ENCODE measurements at regions not wholly inside any gene's neighbourhood (a gene's known extent, or its start where the extent isn't known, plus 50 kb on each side); places are given as distances from the start of the nearest gene placed in this dataset.
"Not testable (repeated sequence)": the region's sequence is repeated elsewhere in the genome, so short reads cannot be mapped to it uniquely, and the experiment has no call there.

- Mint-ChIP-seq H3K4me1 (peaks cover 5% of the 10 kb centered on the region), H3K36me3 (ENCODE audit: low read depth) (no peaks in the 10 kb centered on the region), H3K27me3 (ENCODE audit: low read depth) (no peaks in the 10 kb centered on the region), H3K9me3 (no peaks in the 10 kb centered on the region), H3K27ac (ENCODE audit: unreplicated experiment) (no peak overlapping the region), H3K4me3 (no peak overlapping the region)
- no peak for DNase-seq (ENCODE audit: low read depth, low spot score)
- TF ChIP-seq CTCF (conservative IDR thresholded peaks at IDR 0.05), result no peak
These were observed 96.4 kb upstream of the NANOGP8 start for GRCh38 chr15:35181538-35181937.

- Mint-ChIP-seq H3K36me3 (ENCODE audit: low read depth) (no peaks in the 10 kb centered on the region), H3K9me3 (no peaks in the 10 kb centered on the region), H3K4me1 (peaks cover 5% of the 10 kb centered on the region), H3K4me3 (no peak overlapping the region), H3K27ac (ENCODE audit: unreplicated experiment) (no peak overlapping the region), H3K27me3 (ENCODE audit: low read depth) (no peaks in the 10 kb centered on the region)
- no peak for DNase-seq (ENCODE audit: low read depth, low spot score)
- TF ChIP-seq CTCF (conservative IDR thresholded peaks at IDR 0.05), result no peak
These were observed 94.6 kb upstream of the NANOGP8 start for GRCh38 chr15:35179739-35180138.

GRCh38 chr15:35178186-35178585 lies 93.1 kb upstream of the NANOGP8 start:
- not testable (repeated sequence) for H3K36me3 Mint-ChIP-seq (ENCODE audit: low read depth); H3K4me1 Mint-ChIP-seq; H3K9me3 Mint-ChIP-seq; H3K27me3 Mint-ChIP-seq (ENCODE audit: low read depth); H3K4me3 Mint-ChIP-seq; H3K27ac Mint-ChIP-seq (ENCODE audit: unreplicated experiment); DNase-seq (ENCODE audit: low read depth, low spot score)

GRCh38 chr15:35174948-35175347 lies 89.9 kb upstream of the NANOGP8 start:
- Mint-ChIP-seq H3K36me3 (ENCODE audit: low read depth) (no peaks in the 10 kb centered on the region), H3K27ac (ENCODE audit: unreplicated experiment) (no peak overlapping the region), H3K4me3 (no peak overlapping the region), H3K9me3 (no peaks in the 10 kb centered on the region), H3K4me1 (no peaks in the 10 kb centered on the region), H3K27me3 (ENCODE audit: low read depth) (no peaks in the 10 kb centered on the region)
- DNase-seq (ENCODE audit: low read depth, low spot score), result no peak
- TF ChIP-seq CTCF (conservative IDR thresholded peaks at IDR 0.05), result no peak

- Mint-ChIP-seq H3K9me3 (no peaks in the 10 kb centered on the region), H3K4me1 (no peaks in the 10 kb centered on the region), H3K4me3 (no peak overlapping the region), H3K27ac (ENCODE audit: unreplicated experiment) (no peak overlapping the region), H3K36me3 (ENCODE audit: low read depth) (no peaks in the 10 kb centered on the region), H3K27me3 (ENCODE audit: low read depth) (no peaks in the 10 kb centered on the region)
- DNase-seq (ENCODE audit: low read depth, low spot score), result no peak
- no peak for TF ChIP-seq CTCF (conservative IDR thresholded peaks at IDR 0.05)
These were observed 88.5 kb upstream of the NANOGP8 start for GRCh38 chr15:35173444-35174118.

- no peak for DNase-seq (ENCODE audit: low read depth, low spot score)
- TF ChIP-seq CTCF (conservative IDR thresholded peaks at IDR 0.05), result no peak
- no peak overlapping the region for H3K4me3 Mint-ChIP-seq
- no peaks in the 10 kb centered on the region for H3K9me3 Mint-ChIP-seq
- H3K36me3 Mint-ChIP-seq (ENCODE audit: low read depth), result no peaks in the 10 kb centered on the region
- no peak overlapping the region for H3K27ac Mint-ChIP-seq (ENCODE audit: unreplicated experiment)
- H3K4me1 Mint-ChIP-seq, result peaks cover 14% of the 10 kb centered on the region
- H3K27me3 Mint-ChIP-seq (ENCODE audit: low read depth), result no peaks in the 10 kb centered on the region
These were observed 85.1 kb upstream of the NANOGP8 start for GRCh38 chr15:35170207-35170606.

Measured in neural crest cell (in vitro differentiated cells).